Vagina (tissue), 2 donors: ENCODE measurements at regions not wholly inside any gene's neighbourhood (a gene's known extent, or its start where the extent isn't known, plus 50 kb on each side); places are given as distances from the start of the nearest gene placed in this dataset.

Experiments
- POLR2A ChIP-seq, 2 donors: fragments of 450-650 bp; IDR thresholded peaks; one replicate each; pipeline ENCODE4 v1.6.1; 2017; ENCODE audit warnings: antibody characterized with exemption in 2 of 2, mild to moderate bottlenecking in 2 of 2, moderate library complexity in 2 of 2
- POLR2AphosphoS5 ChIP-seq, 2 donors: sonication (generic); formaldehyde crosslinking; IDR thresholded peaks; one replicate each; pipeline ENCODE4 v1.9.0; 2017; ENCODE audit warnings: antibody characterized with exemption in 2 of 2, mild to moderate bottlenecking in 2 of 2, low read depth in 1 of 2; ENCODE audit not compliant: insufficient read depth in 1 of 2
- TF ChIP-seq, protein P1 (sequence below), 3 experiments: fragments of 450-650 bp in 2 of 3; fragments of 200-600 bp in 1 of 3; sonication (generic) in 1 of 3; IDR thresholded peaks; one replicate each; pipeline ENCODE4 v1.5.1; 2017 to 2019; ENCODE audit warnings: antibody characterized with exemption in 3 of 3, mild to moderate bottlenecking in 2 of 3, moderate library complexity in 2 of 3

DNA sequence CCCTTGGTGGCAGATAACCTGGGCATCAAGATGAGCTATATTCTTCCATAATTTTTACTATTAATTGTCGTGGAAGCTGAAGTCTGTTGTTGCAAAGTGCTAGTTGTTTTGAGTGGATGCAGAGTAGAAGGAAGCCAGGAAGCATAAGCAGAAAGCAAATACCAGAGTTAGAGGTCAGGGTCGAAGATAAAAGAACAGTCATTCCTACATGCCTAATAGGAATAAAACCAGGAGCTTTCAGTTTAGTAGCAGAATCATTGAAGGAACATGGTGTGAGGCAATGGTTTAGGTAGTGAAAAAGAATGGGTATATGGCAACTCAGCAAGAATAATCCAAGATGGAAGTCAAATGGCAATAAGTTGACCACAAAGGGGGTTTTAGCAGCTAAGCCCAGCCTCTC, 121.6 kb upstream of the FST start:
- TF ChIP-seq POLR2AphosphoS5 (IDR thresholded peaks at IDR 0.05; ENCODE audit: insufficient read depth in 1 of 2, low read depth in 1 of 2) (no peak), POLR2A (IDR thresholded peaks at IDR 0.05) (no peak)
- TF ChIP-seq, protein P1, sequence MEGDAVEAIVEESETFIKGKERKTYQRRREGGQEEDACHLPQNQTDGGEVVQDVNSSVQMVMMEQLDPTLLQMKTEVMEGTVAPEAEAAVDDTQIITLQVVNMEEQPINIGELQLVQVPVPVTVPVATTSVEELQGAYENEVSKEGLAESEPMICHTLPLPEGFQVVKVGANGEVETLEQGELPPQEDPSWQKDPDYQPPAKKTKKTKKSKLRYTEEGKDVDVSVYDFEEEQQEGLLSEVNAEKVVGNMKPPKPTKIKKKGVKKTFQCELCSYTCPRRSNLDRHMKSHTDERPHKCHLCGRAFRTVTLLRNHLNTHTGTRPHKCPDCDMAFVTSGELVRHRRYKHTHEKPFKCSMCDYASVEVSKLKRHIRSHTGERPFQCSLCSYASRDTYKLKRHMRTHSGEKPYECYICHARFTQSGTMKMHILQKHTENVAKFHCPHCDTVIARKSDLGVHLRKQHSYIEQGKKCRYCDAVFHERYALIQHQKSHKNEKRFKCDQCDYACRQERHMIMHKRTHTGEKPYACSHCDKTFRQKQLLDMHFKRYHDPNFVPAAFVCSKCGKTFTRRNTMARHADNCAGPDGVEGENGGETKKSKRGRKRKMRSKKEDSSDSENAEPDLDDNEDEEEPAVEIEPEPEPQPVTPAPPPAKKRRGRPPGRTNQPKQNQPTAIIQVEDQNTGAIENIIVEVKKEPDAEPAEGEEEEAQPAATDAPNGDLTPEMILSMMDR (IDR thresholded peaks at IDR 0.05) = no peak
